ENCODE measurements at regions not wholly inside any gene's neighbourhood (a gene's known extent, or its start where the extent isn't known, plus 50 kb on each side); places are given as distances from the start of the nearest gene placed in this dataset.

GRCh38 chr17:71710816-71711215 is 410.0 kb upstream of the SOX9 start:
- no peaks in the 10 kb centered on the region for H3K36me3 ChIP-seq (ENCODE audit: control insufficient read depth, insufficient read depth, low read length)

DNA sequence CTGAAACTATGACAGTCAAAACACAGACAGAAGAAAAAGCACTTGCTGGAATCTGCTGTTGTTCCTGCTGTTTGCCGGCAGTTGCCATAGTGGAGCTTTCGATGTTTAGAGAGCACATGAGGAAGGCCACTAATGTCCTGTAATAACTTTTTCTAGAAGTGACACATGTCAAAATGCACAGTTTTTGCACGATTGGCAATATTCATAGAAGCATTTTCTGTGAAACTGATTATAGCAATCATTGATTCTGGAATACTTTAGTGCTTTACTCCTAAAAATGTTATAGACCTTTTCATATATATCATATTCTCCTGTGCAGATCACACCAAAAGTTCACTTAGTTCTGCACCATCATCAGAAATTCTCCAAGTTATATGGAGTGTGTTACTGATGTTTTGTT is 407.0 kb upstream of the SOX9 start:
- no peaks in the 10 kb centered on the region for H3K9me3 ChIP-seq (ENCODE audit: control insufficient read depth, low read length)
- H3K27me3 ChIP-seq (replicated peaks; ENCODE audit: control insufficient read depth, insufficient read depth, low read length, poor library complexity, severe bottlenecking), result no peaks in the 10 kb centered on the region
- no peaks in the 10 kb centered on the region for H3K36me3 ChIP-seq (ENCODE audit: control insufficient read depth, insufficient read depth, low read length)
- no peak overlapping the region for H3K27ac ChIP-seq (ENCODE audit: insufficient read depth, low read length, poor library complexity, severe bottlenecking)
- no peak for DNase-seq
- no peak overlapping the region for H3K4me3 ChIP-seq (ENCODE audit: insufficient read depth, low read depth, low read length, poor library complexity, severe bottlenecking)
- H3K4me1 ChIP-seq (ENCODE audit: control insufficient read depth, insufficient read depth, low read length, poor library complexity, severe bottlenecking), result no peaks in the 10 kb centered on the region

More at GRCh38 chr17:71710816-71711215, 410.0 kb upstream of the SOX9 start:
- H3K27me3 ChIP-seq (replicated peaks; ENCODE audit: control insufficient read depth, insufficient read depth, low read length, poor library complexity, severe bottlenecking), result no peaks in the 10 kb centered on the region
- H3K9me3 ChIP-seq (ENCODE audit: control insufficient read depth, low read length), result no peaks in the 10 kb centered on the region
- H3K4me1 ChIP-seq (ENCODE audit: control insufficient read depth, insufficient read depth, low read length, poor library complexity, severe bottlenecking), result no peaks in the 10 kb centered on the region
- no peak overlapping the region for H3K27ac ChIP-seq (ENCODE audit: insufficient read depth, low read length, poor library complexity, severe bottlenecking)
- H3K4me3 ChIP-seq (ENCODE audit: insufficient read depth, low read depth, low read length, poor library complexity, severe bottlenecking), result no peak overlapping the region
- DNase-seq, result no peak

GRCh38 chr17:71724339-71724738 is 396.5 kb upstream of the SOX9 start:
- Histone ChIP-seq H3K4me1 (ENCODE audit: control insufficient read depth, insufficient read depth, low read length, poor library complexity, severe bottlenecking) (no peaks in the 10 kb centered on the region), H3K9me3 (ENCODE audit: control insufficient read depth, low read length) (no peaks in the 10 kb centered on the region), H3K27ac (ENCODE audit: insufficient read depth, low read length, poor library complexity, severe bottlenecking) (no peak overlapping the region), H3K4me3 (ENCODE audit: insufficient read depth, low read depth, low read length, poor library complexity, severe bottlenecking) (no peak overlapping the region), H3K27me3 (replicated peaks; ENCODE audit: control insufficient read depth, insufficient read depth, low read length, poor library complexity, severe bottlenecking) (no peaks in the 10 kb centered on the region), H3K36me3 (ENCODE audit: control insufficient read depth, insufficient read depth, low read length) (no peaks in the 10 kb centered on the region)
- no peak for DNase-seq

GRCh38 chr17:71725811-71726210 is 395.0 kb upstream of the SOX9 start:
- Histone ChIP-seq H3K27me3 (replicated peaks; ENCODE audit: control insufficient read depth, insufficient read depth, low read length, poor library complexity, severe bottlenecking) (no peaks in the 10 kb centered on the region), H3K4me1 (ENCODE audit: control insufficient read depth, insufficient read depth, low read length, poor library complexity, severe bottlenecking) (no peaks in the 10 kb centered on the region), H3K4me3 (ENCODE audit: insufficient read depth, low read depth, low read length, poor library complexity, severe bottlenecking) (no peak overlapping the region), H3K27ac (ENCODE audit: insufficient read depth, low read length, poor library complexity, severe bottlenecking) (no peak overlapping the region), H3K36me3 (ENCODE audit: control insufficient read depth, insufficient read depth, low read length) (no peaks in the 10 kb centered on the region), H3K9me3 (ENCODE audit: control insufficient read depth, low read length) (no peaks in the 10 kb centered on the region)
- no peak for DNase-seq

GRCh38 chr17:71726341-71726740 is 394.5 kb upstream of the SOX9 start:
- H3K27ac ChIP-seq (ENCODE audit: insufficient read depth, low read length, poor library complexity, severe bottlenecking), result no peak overlapping the region
- H3K4me1 ChIP-seq (ENCODE audit: control insufficient read depth, insufficient read depth, low read length, poor library complexity, severe bottlenecking), result no peaks in the 10 kb centered on the region
- H3K36me3 ChIP-seq (ENCODE audit: control insufficient read depth, insufficient read depth, low read length), result no peaks in the 10 kb centered on the region
- no peaks in the 10 kb centered on the region for H3K9me3 ChIP-seq (ENCODE audit: control insufficient read depth, low read length)
- no peak overlapping the region for H3K4me3 ChIP-seq (ENCODE audit: insufficient read depth, low read depth, low read length, poor library complexity, severe bottlenecking)
- DNase-seq, result no peak
- no peaks in the 10 kb centered on the region for H3K27me3 ChIP-seq (replicated peaks; ENCODE audit: control insufficient read depth, insufficient read depth, low read length, poor library complexity, severe bottlenecking)

- DNase-seq, result no peak
- H3K27ac ChIP-seq (ENCODE audit: insufficient read depth, low read length, poor library complexity, severe bottlenecking), result no peak overlapping the region
- no peaks in the 10 kb centered on the region for H3K4me1 ChIP-seq (ENCODE audit: control insufficient read depth, insufficient read depth, low read length, poor library complexity, severe bottlenecking)
- no peaks in the 10 kb centered on the region for H3K9me3 ChIP-seq (ENCODE audit: control insufficient read depth, low read length)
- no peaks in the 10 kb centered on the region for H3K36me3 ChIP-seq (ENCODE audit: control insufficient read depth, insufficient read depth, low read length)
- H3K4me3 ChIP-seq (ENCODE audit: insufficient read depth, low read depth, low read length, poor library complexity, severe bottlenecking), result no peak overlapping the region
- H3K27me3 ChIP-seq (replicated peaks; ENCODE audit: control insufficient read depth, insufficient read depth, low read length, poor library complexity, severe bottlenecking), result no peaks in the 10 kb centered on the region
Measured at GRCh38 chr17:71727292-71727691, 393.5 kb upstream of the SOX9 start.

DNA sequence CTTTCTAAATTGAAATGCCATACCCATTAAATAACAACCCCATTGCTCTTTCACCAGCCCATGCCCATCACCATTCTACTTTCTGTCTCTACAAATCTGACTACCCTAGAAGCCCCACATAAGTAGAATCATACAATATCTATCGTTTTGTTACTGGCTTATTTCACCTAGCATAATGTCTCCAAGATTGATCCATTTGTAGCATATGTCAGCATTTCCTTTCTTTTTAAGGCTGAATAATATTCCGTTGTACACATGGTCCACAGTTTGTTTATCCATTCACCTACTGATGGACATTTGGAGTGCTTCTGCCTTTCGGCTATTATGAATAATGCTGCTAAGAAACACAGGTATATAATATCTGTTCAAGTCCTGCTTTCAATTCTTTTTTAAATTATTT is 393.1 kb upstream of the SOX9 start:
- Histone ChIP-seq H3K36me3 (ENCODE audit: control insufficient read depth, insufficient read depth, low read length) (no peaks in the 10 kb centered on the region), H3K27ac (ENCODE audit: insufficient read depth, low read length, poor library complexity, severe bottlenecking) (no peak overlapping the region), H3K27me3 (replicated peaks; ENCODE audit: control insufficient read depth, insufficient read depth, low read length, poor library complexity, severe bottlenecking) (no peaks in the 10 kb centered on the region), H3K9me3 (ENCODE audit: control insufficient read depth, low read length) (no peaks in the 10 kb centered on the region), H3K4me1 (ENCODE audit: control insufficient read depth, insufficient read depth, low read length, poor library complexity, severe bottlenecking) (no peaks in the 10 kb centered on the region), H3K4me3 (ENCODE audit: insufficient read depth, low read depth, low read length, poor library complexity, severe bottlenecking) (no peak overlapping the region)
- DNase-seq, result no peak

GRCh38 chr17:71730871-71731270 is 389.9 kb upstream of the SOX9 start:
- Histone ChIP-seq H3K4me3 (ENCODE audit: insufficient read depth, low read depth, low read length, poor library complexity, severe bottlenecking) (no peak overlapping the region), H3K4me1 (ENCODE audit: control insufficient read depth, insufficient read depth, low read length, poor library complexity, severe bottlenecking) (no peaks in the 10 kb centered on the region), H3K9me3 (ENCODE audit: control insufficient read depth, low read length) (no peaks in the 10 kb centered on the region), H3K36me3 (ENCODE audit: control insufficient read depth, insufficient read depth, low read length) (no peaks in the 10 kb centered on the region), H3K27ac (ENCODE audit: insufficient read depth, low read length, poor library complexity, severe bottlenecking) (no peak overlapping the region), H3K27me3 (replicated peaks; ENCODE audit: control insufficient read depth, insufficient read depth, low read length, poor library complexity, severe bottlenecking) (no peaks in the 10 kb centered on the region)
- DNase-seq, result no peak

DNA sequence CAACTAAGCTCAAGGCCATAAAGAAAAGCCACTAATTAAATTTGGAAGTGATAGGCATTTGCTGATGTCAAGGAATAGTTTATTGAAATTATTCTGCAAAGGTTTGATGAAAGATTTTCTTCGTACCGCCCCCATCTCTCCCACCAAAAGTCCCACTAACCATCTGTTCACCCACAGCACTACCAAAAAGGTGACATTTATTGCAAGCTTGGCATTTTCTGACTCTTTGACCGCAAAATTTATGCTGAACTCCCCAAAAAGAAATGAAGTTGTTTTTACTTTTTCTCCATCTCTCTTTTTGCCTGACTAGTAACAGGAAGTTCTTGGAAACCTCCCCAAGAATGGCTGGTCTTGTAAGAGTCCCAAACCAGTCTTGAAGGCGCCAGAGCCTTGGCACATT is 384.9 kb upstream of the SOX9 start:
- no peaks in the 10 kb centered on the region for H3K9me3 ChIP-seq (ENCODE audit: control insufficient read depth, low read length)
- no peaks in the 10 kb centered on the region for H3K36me3 ChIP-seq (ENCODE audit: control insufficient read depth, insufficient read depth, low read length)
- H3K27ac ChIP-seq (ENCODE audit: insufficient read depth, low read length, poor library complexity, severe bottlenecking), result no peak overlapping the region
- no peak overlapping the region for H3K4me3 ChIP-seq (ENCODE audit: insufficient read depth, low read depth, low read length, poor library complexity, severe bottlenecking)
- H3K4me1 ChIP-seq (ENCODE audit: control insufficient read depth, insufficient read depth, low read length, poor library complexity, severe bottlenecking), result no peaks in the 10 kb centered on the region
- no peak for DNase-seq
- H3K27me3 ChIP-seq (replicated peaks; ENCODE audit: control insufficient read depth, insufficient read depth, low read length, poor library complexity, severe bottlenecking), result no peaks in the 10 kb centered on the region

- H3K36me3 ChIP-seq (ENCODE audit: control insufficient read depth, insufficient read depth, low read length), result no peaks in the 10 kb centered on the region
- no peaks in the 10 kb centered on the region for H3K9me3 ChIP-seq (ENCODE audit: control insufficient read depth, low read length)
- H3K4me3 ChIP-seq (ENCODE audit: insufficient read depth, low read depth, low read length, poor library complexity, severe bottlenecking), result no peak overlapping the region
- no peaks in the 10 kb centered on the region for H3K4me1 ChIP-seq (ENCODE audit: control insufficient read depth, insufficient read depth, low read length, poor library complexity, severe bottlenecking)
- no peak for DNase-seq
- no peaks in the 10 kb centered on the region for H3K27me3 ChIP-seq (replicated peaks; ENCODE audit: control insufficient read depth, insufficient read depth, low read length, poor library complexity, severe bottlenecking)
- H3K27ac ChIP-seq (ENCODE audit: insufficient read depth, low read length, poor library complexity, severe bottlenecking), result no peak overlapping the region
Measured at GRCh38 chr17:71740866-71741265, 380.0 kb upstream of the SOX9 start.

DNA sequence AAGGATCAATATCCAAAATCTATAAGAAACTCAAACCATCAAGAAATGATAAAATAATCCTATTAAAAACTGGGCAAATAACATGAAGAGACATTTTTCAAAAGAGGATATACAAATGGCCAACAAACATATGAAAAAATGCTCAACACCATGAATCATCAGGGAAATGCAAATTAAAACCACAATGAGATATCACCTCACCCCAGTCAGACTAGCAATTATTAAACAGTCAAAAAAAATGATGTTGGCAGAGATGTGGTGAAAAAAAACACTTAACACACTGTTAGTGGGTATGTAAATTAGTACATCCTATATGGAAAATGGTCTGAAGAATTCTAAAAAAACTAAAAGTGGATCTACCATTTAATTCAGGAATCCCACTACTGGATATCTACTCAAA is 379.0 kb upstream of the SOX9 start:
- H3K36me3 ChIP-seq (ENCODE audit: control insufficient read depth, insufficient read depth, low read length), result no peaks in the 10 kb centered on the region
- no peaks in the 10 kb centered on the region for H3K27me3 ChIP-seq (replicated peaks; ENCODE audit: control insufficient read depth, insufficient read depth, low read length, poor library complexity, severe bottlenecking)
- H3K4me1 ChIP-seq (ENCODE audit: control insufficient read depth, insufficient read depth, low read length, poor library complexity, severe bottlenecking), result no peaks in the 10 kb centered on the region
- no peak overlapping the region for H3K27ac ChIP-seq (ENCODE audit: insufficient read depth, low read length, poor library complexity, severe bottlenecking)
- no peak for DNase-seq
- H3K9me3 ChIP-seq (ENCODE audit: control insufficient read depth, low read length), result no peaks in the 10 kb centered on the region
- no peak overlapping the region for H3K4me3 ChIP-seq (ENCODE audit: insufficient read depth, low read depth, low read length, poor library complexity, severe bottlenecking)
